Peyer's patch (tissue), 4 donors: ENCODE measurements at regions not wholly inside any gene's neighbourhood (a gene's known extent, or its start where the extent isn't known, plus 50 kb on each side); places are given as distances from the start of the nearest gene placed in this dataset.

ENCODE experiments used
- POLR2A ChIP-seq, 2 donors: fragments of 450-650 bp; IDR thresholded peaks; one replicate each; pipeline ENCODE4 v1.5.1; 2017; ENCODE audit warnings: antibody characterized with exemption in 2 of 2, mild to moderate bottlenecking in 2 of 2, moderate library complexity in 2 of 2
- TF ChIP-seq, protein P1 (sequence below), 6 experiments: fragments of 450-650 bp in 4 of 6; fragments of 200-600 bp in 2 of 6; sonication (generic) in 1 of 6; IDR thresholded peaks; one replicate each; pipeline ENCODE4 v1.5.1; 2017 to 2019; ENCODE audit warnings: antibody characterized with exemption in 6 of 6, mild to moderate bottlenecking in 3 of 6, moderate library complexity in 1 of 6

DNA sequence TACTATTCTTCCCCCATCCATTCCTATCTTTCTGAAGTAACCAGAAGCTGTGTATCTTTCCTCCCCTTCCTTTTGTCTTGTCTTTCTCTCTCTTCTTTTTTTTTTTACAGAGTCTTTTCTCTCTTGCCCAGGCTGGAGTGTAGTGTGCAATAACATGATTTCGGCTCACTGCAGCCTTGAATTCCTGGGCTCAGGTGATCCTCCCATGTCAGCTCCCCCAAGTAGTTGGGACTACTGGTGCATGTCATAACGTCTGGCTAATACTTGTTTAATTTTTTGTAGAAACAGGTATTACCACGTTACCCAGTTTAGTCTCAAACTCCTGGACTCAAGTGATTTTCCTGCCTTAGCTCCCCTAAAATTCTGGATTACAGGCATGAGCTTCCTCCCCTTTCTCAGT is 86.5 kb downstream of the IGLL5 start:
- TF ChIP-seq, protein P1, sequence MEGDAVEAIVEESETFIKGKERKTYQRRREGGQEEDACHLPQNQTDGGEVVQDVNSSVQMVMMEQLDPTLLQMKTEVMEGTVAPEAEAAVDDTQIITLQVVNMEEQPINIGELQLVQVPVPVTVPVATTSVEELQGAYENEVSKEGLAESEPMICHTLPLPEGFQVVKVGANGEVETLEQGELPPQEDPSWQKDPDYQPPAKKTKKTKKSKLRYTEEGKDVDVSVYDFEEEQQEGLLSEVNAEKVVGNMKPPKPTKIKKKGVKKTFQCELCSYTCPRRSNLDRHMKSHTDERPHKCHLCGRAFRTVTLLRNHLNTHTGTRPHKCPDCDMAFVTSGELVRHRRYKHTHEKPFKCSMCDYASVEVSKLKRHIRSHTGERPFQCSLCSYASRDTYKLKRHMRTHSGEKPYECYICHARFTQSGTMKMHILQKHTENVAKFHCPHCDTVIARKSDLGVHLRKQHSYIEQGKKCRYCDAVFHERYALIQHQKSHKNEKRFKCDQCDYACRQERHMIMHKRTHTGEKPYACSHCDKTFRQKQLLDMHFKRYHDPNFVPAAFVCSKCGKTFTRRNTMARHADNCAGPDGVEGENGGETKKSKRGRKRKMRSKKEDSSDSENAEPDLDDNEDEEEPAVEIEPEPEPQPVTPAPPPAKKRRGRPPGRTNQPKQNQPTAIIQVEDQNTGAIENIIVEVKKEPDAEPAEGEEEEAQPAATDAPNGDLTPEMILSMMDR (IDR thresholded peaks at IDR 0.05), result no peak
- TF ChIP-seq POLR2A (IDR thresholded peaks at IDR 0.05), result no peak
